Non-pigmented ciliary epithelial cell (primary cell): ENCODE measurements at regions not wholly inside any gene's neighbourhood (a gene's known extent, or its start where the extent isn't known, plus 50 kb on each side); places are given as distances from the start of the nearest gene placed in this dataset.

Experiments used
- DNase-seq: peaks from one replicate; pipeline ENCODE4 v3.0.0-alpha.2; 2010; ENCODE audit warnings: low read depth

GRCh38 chr6:106918115-106918514, 56.4 kb downstream of the CD24 start:
- DNase-seq: no peak

- DNase-seq: no peak
Observed at GRCh38 chr6:106916891-106917290, 57.6 kb downstream of the CD24 start.

GRCh38 chr6:106913676-106914280, 60.8 kb downstream of the CD24 start:
- no peak for DNase-seq

- no peak for DNase-seq
Observed at GRCh38 chr6:106913111-106913510, 61.4 kb downstream of the CD24 start.

GRCh38 chr6:106912091-106912490, 62.4 kb downstream of the CD24 start:
- DNase-seq: no peak

- no peak for DNase-seq
Observed at GRCh38 chr6:106910999-106911949, 63.3 kb downstream of the CD24 start.

GRCh38 chr6:106908386-106908840, 66.1 kb downstream of the CD24 start:
- DNase-seq: no peak

GRCh38 chr6:106907754-106908153, 66.8 kb downstream of the CD24 start:
- no peak for DNase-seq

- DNase-seq: no peak
Observed at GRCh38 chr6:106906232-106906631, 68.3 kb downstream of the CD24 start.

- no peak for DNase-seq
Observed at GRCh38 chr6:106903299-106903698, 71.2 kb downstream of the CD24 start.

GRCh38 chr6:106901062-106901461, 73.5 kb downstream of the CD24 start:
- DNase-seq: no peak

GRCh38 chr6:106899697-106900096, 74.8 kb downstream of the CD24 start:
- DNase-seq: no peak

GRCh38 chr6:106897580-106897979, 76.9 kb downstream of the CD24 start:
- no peak for DNase-seq

GRCh38 chr6:106895703-106896040, 78.9 kb downstream of the CD24 start:
- DNase-seq: no peak

- DNase-seq: peak; percentile 10
Observed at GRCh38 chr6:106894978-106895702, 79.4 kb downstream of the CD24 start.

- no peak for DNase-seq
Observed at GRCh38 chr6:106892186-106892585, 82.3 kb downstream of the CD24 start.

- no peak for DNase-seq
Observed at GRCh38 chr6:106890447-106890846, 84.1 kb downstream of the CD24 start.

- no peak for DNase-seq
Observed at GRCh38 chr6:106889692-106890091, 84.8 kb downstream of the CD24 start.

GRCh38 chr6:106886922-106887797, 87.4 kb downstream of the CD24 start:
- no peak for DNase-seq

- no peak for DNase-seq
Observed at GRCh38 chr6:106886081-106886843, 88.3 kb downstream of the CD24 start.

- DNase-seq: no peak
Observed at GRCh38 chr6:106885679-106886078, 88.8 kb downstream of the CD24 start.
